HCT116 (cell line): ENCODE measurements at regions not wholly inside any gene's neighbourhood (a gene's known extent, or its start where the extent isn't known, plus 50 kb on each side); places are given as distances from the start of the nearest gene placed in this dataset.

Experiments used
- CEBPB ChIP-seq: IDR thresholded peaks from 2 replicates; pipeline ENCODE4 v1.6.1; 2012; ENCODE audit warnings: low read depth
- CTCF ChIP-seq, 3 experiments: fragments of 200-600 bp in 1 of 3; sonication (generic) in 1 of 3; IDR thresholded peaks in 2 of 3; conservative IDR thresholded peaks in 1 of 3; 2 replicates each; pipeline ENCODE4 v1.5.1; 2012 to 2017; ENCODE audit warnings: low read depth in 2 of 3, low read length in 2 of 3, antibody characterized with exemption in 1 of 3, borderline replicate concordance in 1 of 3, control low read depth in 1 of 3, mild to moderate bottlenecking in 1 of 3, mixed read lengths in 1 of 3, mixed run types in 1 of 3, moderate library complexity in 1 of 3; ENCODE audit not compliant: insufficient read depth in 1 of 3
- EZH2phosphoT487 ChIP-seq: fragments of 200-600 bp; IDR thresholded peaks from 2 replicates; pipeline ENCODE4 v1.6.1; 2018; ENCODE audit warnings: antibody characterized with exemption, borderline replicate concordance

GRCh38 chr7:125126376-125126775 is 196.8 kb upstream of the POT1 start:
- no peak for TF ChIP-seq CTCF (IDR thresholded peaks at IDR 0.05 in 2 of 3, conservative IDR thresholded peaks at IDR 0.05 in 1 of 3; ENCODE audit: borderline replicate concordance in 1 of 3, insufficient read depth in 1 of 3, low read depth in 2 of 3, low read length in 2 of 3)
- TF ChIP-seq EZH2phosphoT487 = no peak
- no peak for TF ChIP-seq CEBPB
